ENCODE measurements at regions not wholly inside any gene's neighbourhood (a gene's known extent, or its start where the extent isn't known, plus 50 kb on each side); places are given as distances from the start of the nearest gene placed in this dataset.

- DNase-seq (ENCODE audit: low read depth in 1 of 2, low spot score in 1 of 2), result no peak
- TF ChIP-seq JUND (IDR thresholded peaks at IDR 0.05; ENCODE audit: low read depth), result no peak
- in situ Hi-C loops (cut with HindIII; ENCODE audit: low pct_unique_long_range_greater_than_20kb, low sequenced_read_pairs), result no loop called here
These were observed 881.3 kb downstream of the LRRTM4 start for GRCh38 chr2:76640905-76641304.

- DNase-seq (ENCODE audit: low read depth in 1 of 2, low spot score in 1 of 2), result no peak
- no peak for TF ChIP-seq JUND (IDR thresholded peaks at IDR 0.05; ENCODE audit: low read depth)
- in situ Hi-C loops (cut with HindIII; ENCODE audit: low pct_unique_long_range_greater_than_20kb, low sequenced_read_pairs), result no loop called here
These were observed 883.0 kb downstream of the LRRTM4 start for GRCh38 chr2:76639171-76639680.

- in situ Hi-C loops (cut with HindIII; ENCODE audit: low pct_unique_long_range_greater_than_20kb, low sequenced_read_pairs), result no loop called here
- TF ChIP-seq JUND (IDR thresholded peaks at IDR 0.05; ENCODE audit: low read depth), result no peak
- DNase-seq (ENCODE audit: low read depth in 1 of 2, low spot score in 1 of 2), result no peak
These were observed 888.8 kb downstream of the LRRTM4 start for GRCh38 chr2:76633276-76633921.

- DNase-seq (ENCODE audit: low read depth in 1 of 2, low spot score in 1 of 2), result no peak
- in situ Hi-C loops (cut with HindIII; ENCODE audit: low pct_unique_long_range_greater_than_20kb, low sequenced_read_pairs), result no loop called here
- TF ChIP-seq JUND (IDR thresholded peaks at IDR 0.05; ENCODE audit: low read depth), result no peak
These were observed 897.1 kb downstream of the LRRTM4 start for GRCh38 chr2:76625101-76625500.

- in situ Hi-C loops (cut with HindIII; ENCODE audit: low pct_unique_long_range_greater_than_20kb, low sequenced_read_pairs), result no loop called here
- no peak for DNase-seq (ENCODE audit: low read depth in 1 of 2, low spot score in 1 of 2)
These were observed 902.6 kb upstream of the GCFC2 start for GRCh38 chr2:76613330-76613729.

GRCh38 chr2:76612764-76613163 is 902.0 kb upstream of the GCFC2 start:
- no peak for DNase-seq (ENCODE audit: low read depth in 1 of 2, low spot score in 1 of 2)
- in situ Hi-C loops (cut with HindIII; ENCODE audit: low pct_unique_long_range_greater_than_20kb, low sequenced_read_pairs), result no loop called here
- no peak for TF ChIP-seq JUND (IDR thresholded peaks at IDR 0.05; ENCODE audit: low read depth)

More at GRCh38 chr2:76613330-76613729, 902.6 kb upstream of the GCFC2 start:
- no peak for TF ChIP-seq JUND (IDR thresholded peaks at IDR 0.05; ENCODE audit: low read depth)

- no peak for TF ChIP-seq JUND (IDR thresholded peaks at IDR 0.05; ENCODE audit: low read depth)
- in situ Hi-C loops (cut with HindIII; ENCODE audit: low pct_unique_long_range_greater_than_20kb, low sequenced_read_pairs), result no loop called here
- no peak for DNase-seq (ENCODE audit: low read depth in 1 of 2, low spot score in 1 of 2)
These were observed 899.7 kb upstream of the GCFC2 start for GRCh38 chr2:76610451-76610850.

- TF ChIP-seq JUND (IDR thresholded peaks at IDR 0.05; ENCODE audit: low read depth), result no peak
- peak; percentile 47 to 92 for DNase-seq (ENCODE audit: low read depth in 1 of 2, low spot score in 1 of 2)
- in situ Hi-C loops (cut with HindIII; ENCODE audit: low pct_unique_long_range_greater_than_20kb, low sequenced_read_pairs), result no loop called here
These were observed 889.1 kb upstream of the GCFC2 start for GRCh38 chr2:76599732-76600368.

GRCh38 chr2:76584474-76584873 is 873.8 kb upstream of the GCFC2 start:
- no peak for TF ChIP-seq JUND (IDR thresholded peaks at IDR 0.05; ENCODE audit: low read depth)
- DNase-seq (ENCODE audit: low read depth in 1 of 2, low spot score in 1 of 2), result no peak
- in situ Hi-C loops (cut with HindIII; ENCODE audit: low pct_unique_long_range_greater_than_20kb, low sequenced_read_pairs), result no loop called here

GRCh38 chr2:76579911-76580310 is 869.2 kb upstream of the GCFC2 start:
- in situ Hi-C loops (cut with HindIII; ENCODE audit: low pct_unique_long_range_greater_than_20kb, low sequenced_read_pairs), result no loop called here
- no peak for DNase-seq (ENCODE audit: low read depth in 1 of 2, low spot score in 1 of 2)
- no peak for TF ChIP-seq JUND (IDR thresholded peaks at IDR 0.05; ENCODE audit: low read depth)

GRCh38 chr2:76572981-76573380 is 862.3 kb upstream of the GCFC2 start:
- TF ChIP-seq JUND (IDR thresholded peaks at IDR 0.05; ENCODE audit: low read depth), result no peak
- in situ Hi-C loops (cut with HindIII; ENCODE audit: low pct_unique_long_range_greater_than_20kb, low sequenced_read_pairs), result no loop called here
- DNase-seq (ENCODE audit: low read depth in 1 of 2, low spot score in 1 of 2), result no peak

GRCh38 chr2:76569819-76570218 is 859.1 kb upstream of the GCFC2 start:
- no peak for TF ChIP-seq JUND (IDR thresholded peaks at IDR 0.05; ENCODE audit: low read depth)
- in situ Hi-C loops (cut with HindIII; ENCODE audit: low pct_unique_long_range_greater_than_20kb, low sequenced_read_pairs), result no loop called here
- peak in 1 of 2 experiments; percentile 19 for DNase-seq (ENCODE audit: low read depth in 1 of 2, low spot score in 1 of 2)

- no peak for TF ChIP-seq JUND (IDR thresholded peaks at IDR 0.05; ENCODE audit: low read depth)
- in situ Hi-C loops (cut with HindIII; ENCODE audit: low pct_unique_long_range_greater_than_20kb, low sequenced_read_pairs), result no loop called here
- no peak for DNase-seq (ENCODE audit: low read depth in 1 of 2, low spot score in 1 of 2)
These were observed 856.8 kb upstream of the GCFC2 start for GRCh38 chr2:76567478-76567877.

All from T47D (cell line).